ENCODE measurements at regions not wholly inside any gene's neighbourhood (a gene's known extent, or its start where the extent isn't known, plus 50 kb on each side); places are given as distances from the start of the nearest gene placed in this dataset.

GRCh38 chr1:181166377-181167196, 78.1 kb downstream of the IER5 start:
- peaks cover 23% of the 10 kb centered on the region for H3K9me3 Mint-ChIP-seq (ENCODE audit: low read depth)
- H3K4me3 Mint-ChIP-seq (ENCODE audit: unreplicated experiment), result no peak overlapping the region
- TF ChIP-seq CTCF (IDR thresholded peaks at IDR 0.05), result peak; percentile 95
- H3K27ac Mint-ChIP-seq (ENCODE audit: unreplicated experiment), result no peak overlapping the region
- peaks cover 5% of the 10 kb centered on the region for H3K36me3 Mint-ChIP-seq (ENCODE audit: low read depth)
- peaks cover 3% of the 10 kb centered on the region for H3K4me1 Mint-ChIP-seq (ENCODE audit: low read depth)
- no peak for DNase-seq (ENCODE audit: low spot score)
- H3K27me3 Mint-ChIP-seq (ENCODE audit: low read depth), result peaks cover 7% of the 10 kb centered on the region

- Mint-ChIP-seq H3K36me3 (ENCODE audit: low read depth) (no peaks in the 10 kb centered on the region), H3K27me3 (ENCODE audit: low read depth) (peaks cover 8% of the 10 kb centered on the region), H3K27ac (ENCODE audit: unreplicated experiment) (no peak overlapping the region), H3K9me3 (ENCODE audit: low read depth) (peaks cover 15% of the 10 kb centered on the region), H3K4me3 (ENCODE audit: unreplicated experiment) (no peak overlapping the region), H3K4me1 (ENCODE audit: low read depth) (peaks cover 3% of the 10 kb centered on the region)
- DNase-seq (ENCODE audit: low spot score), result no peak
- TF ChIP-seq CTCF (IDR thresholded peaks at IDR 0.05), result no peak
Measured at GRCh38 chr1:181169281-181169865, 80.9 kb downstream of the IER5 start.

GRCh38 chr1:181170194-181170593, 81.7 kb downstream of the IER5 start:
- Mint-ChIP-seq H3K4me3 (ENCODE audit: unreplicated experiment) (no peak overlapping the region), H3K9me3 (ENCODE audit: low read depth) (peaks cover 11% of the 10 kb centered on the region), H3K4me1 (ENCODE audit: low read depth) (peaks cover 3% of the 10 kb centered on the region), H3K36me3 (ENCODE audit: low read depth) (no peaks in the 10 kb centered on the region), H3K27me3 (ENCODE audit: low read depth) (peaks cover 8% of the 10 kb centered on the region), H3K27ac (ENCODE audit: unreplicated experiment) (no peak overlapping the region)
- no peak for TF ChIP-seq CTCF (IDR thresholded peaks at IDR 0.05)
- no peak for DNase-seq (ENCODE audit: low spot score)

- peaks cover 8% of the 10 kb centered on the region for H3K27me3 Mint-ChIP-seq (ENCODE audit: low read depth)
- H3K4me3 Mint-ChIP-seq (ENCODE audit: unreplicated experiment), result no peak overlapping the region
- H3K36me3 Mint-ChIP-seq (ENCODE audit: low read depth), result no peaks in the 10 kb centered on the region
- no peaks in the 10 kb centered on the region for H3K4me1 Mint-ChIP-seq (ENCODE audit: low read depth)
- TF ChIP-seq CTCF (IDR thresholded peaks at IDR 0.05), result no peak
- DNase-seq (ENCODE audit: low spot score), result no peak
- peaks cover 11% of the 10 kb centered on the region for H3K9me3 Mint-ChIP-seq (ENCODE audit: low read depth)
- no peak overlapping the region for H3K27ac Mint-ChIP-seq (ENCODE audit: unreplicated experiment)
Measured at GRCh38 chr1:181172082-181172481, 83.6 kb downstream of the IER5 start.

GRCh38 chr1:181173761-181174447, 85.4 kb downstream of the IER5 start:
- Mint-ChIP-seq H3K9me3 (ENCODE audit: low read depth) (peaks cover 11% of the 10 kb centered on the region), H3K27ac (ENCODE audit: unreplicated experiment) (no peak overlapping the region), H3K4me3 (ENCODE audit: unreplicated experiment) (no peak overlapping the region), H3K36me3 (ENCODE audit: low read depth) (no peaks in the 10 kb centered on the region), H3K4me1 (ENCODE audit: low read depth) (no peaks in the 10 kb centered on the region), H3K27me3 (ENCODE audit: low read depth) (peaks cover 10% of the 10 kb centered on the region)
- no peak for TF ChIP-seq CTCF (IDR thresholded peaks at IDR 0.05)
- no peak for DNase-seq (ENCODE audit: low spot score)

Measured in chondrocyte (in vitro differentiated cells).